ENCODE measurements at regions not wholly inside any gene's neighbourhood (a gene's known extent, or its start where the extent isn't known, plus 50 kb on each side); places are given as distances from the start of the nearest gene placed in this dataset.

DNA sequence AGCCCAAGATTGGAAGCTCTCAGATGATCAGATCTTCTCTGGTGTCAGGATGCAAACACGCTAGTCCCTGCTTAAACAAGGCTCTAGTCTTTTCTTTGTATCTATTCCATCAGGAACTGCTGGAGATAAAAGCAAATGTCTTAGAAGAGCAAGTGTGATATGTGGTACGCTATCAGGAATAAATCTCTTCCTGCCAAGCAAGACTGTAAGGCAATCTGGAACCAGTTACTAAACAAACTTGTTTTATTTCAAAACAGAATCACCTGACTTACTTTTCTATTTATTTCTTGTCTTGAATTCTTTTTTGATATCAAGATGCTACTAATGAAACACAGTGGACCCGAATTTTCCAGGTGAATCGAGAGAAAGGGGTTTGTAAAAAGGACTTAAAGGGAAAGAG, 139.9 kb upstream of the ZNF644 start:
- Histone ChIP-seq H3K4me2 (ENCODE audit: control insufficient read depth, insufficient read depth) (no peak overlapping the region), H3K4me3 (no peak overlapping the region), H3K27me3 (replicated peaks in 1 of 2; ENCODE audit: control insufficient read depth in 2 of 2, insufficient read depth in 2 of 2, low read length in 1 of 2) (no peaks in the 10 kb centered on the region; a peak in 2 of 4 replicates), H3K79me2 (ENCODE audit: control insufficient read depth, insufficient read depth, low read length) (no peaks in the 10 kb centered on the region), H3K4me1 (ENCODE audit: control insufficient read depth, insufficient read depth, low read length) (no peaks in the 10 kb centered on the region), H3K27ac (ENCODE audit: control insufficient read depth, insufficient read depth) (no peak overlapping the region), H3K9me3 (replicated peaks; ENCODE audit: control insufficient read depth, insufficient read depth, low read length) (no peaks in the 10 kb centered on the region), H3K9ac (ENCODE audit: control insufficient read depth, insufficient read depth, low read length) (no peak overlapping the region), H3K36me3 (ENCODE audit: control insufficient read depth in 2 of 2, insufficient read depth in 2 of 2, low read length in 1 of 2) (no peaks in the 10 kb centered on the region), H2AFZ (ENCODE audit: control insufficient read depth, low read depth, low read length) (no peak overlapping the region), H4K20me1 (ENCODE audit: control insufficient read depth, insufficient read depth) (no peaks in the 10 kb centered on the region)
- no peak for DNase-seq (ENCODE audit: low read depth, low spot score)
- no peak for FAIRE-seq
- TF ChIP-seq ZNF622 (IDR thresholded peaks at IDR 0.05) (no peak), ESRRA (IDR thresholded peaks at IDR 0.05; ENCODE audit: low read length) (no peak), SMAD5 (IDR thresholded peaks at IDR 0.05; ENCODE audit: low read depth) (no peak), NFYA (IDR thresholded peaks at IDR 0.05; ENCODE audit: borderline replicate concordance, low read depth, low read length) (no peak), RAD51 (IDR thresholded peaks at IDR 0.05) (no peak), POLR2AphosphoS5 (IDR thresholded peaks at IDR 0.05; ENCODE audit: low read length) (no peak), USF1 (IDR thresholded peaks at IDR 0.05; ENCODE audit: borderline replicate concordance, extremely low read length, insufficient read depth, low read depth, low read length) (no peak), NFXL1 (IDR thresholded peaks at IDR 0.05; ENCODE audit: borderline replicate concordance) (no peak), USF2 (IDR thresholded peaks at IDR 0.05; ENCODE audit: borderline replicate concordance, low read depth, low read length) (no peak), ATF7 (IDR thresholded peaks at IDR 0.05; ENCODE audit: low read depth) (no peak), POLR2AphosphoS2 (IDR thresholded peaks at IDR 0.05; ENCODE audit: low read depth, low read length) (no peak), SMC3 (IDR thresholded peaks at IDR 0.05; ENCODE audit: borderline replicate concordance, low read length) (no peak), HDGF (IDR thresholded peaks at IDR 0.05) (no peak)
- TF ChIP-seq, protein P1, sequence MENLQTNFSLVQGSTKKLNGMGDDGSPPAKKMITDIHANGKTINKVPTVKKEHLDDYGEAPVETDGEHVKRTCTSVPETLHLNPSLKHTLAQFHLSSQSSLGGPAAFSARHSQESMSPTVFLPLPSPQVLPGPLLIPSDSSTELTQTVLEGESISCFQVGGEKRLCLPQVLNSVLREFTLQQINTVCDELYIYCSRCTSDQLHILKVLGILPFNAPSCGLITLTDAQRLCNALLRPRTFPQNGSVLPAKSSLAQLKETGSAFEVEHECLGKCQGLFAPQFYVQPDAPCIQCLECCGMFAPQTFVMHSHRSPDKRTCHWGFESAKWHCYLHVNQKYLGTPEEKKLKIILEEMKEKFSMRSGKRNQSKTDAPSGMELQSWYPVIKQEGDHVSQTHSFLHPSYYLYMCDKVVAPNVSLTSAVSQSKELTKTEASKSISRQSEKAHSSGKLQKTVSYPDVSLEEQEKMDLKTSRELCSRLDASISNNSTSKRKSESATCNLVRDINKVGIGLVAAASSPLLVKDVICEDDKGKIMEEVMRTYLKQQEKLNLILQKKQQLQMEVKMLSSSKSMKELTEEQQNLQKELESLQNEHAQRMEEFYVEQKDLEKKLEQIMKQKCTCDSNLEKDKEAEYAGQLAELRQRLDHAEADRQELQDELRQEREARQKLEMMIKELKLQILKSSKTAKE (IDR thresholded peaks at IDR 0.05; ENCODE audit: low read depth, poor library complexity, severe bottlenecking): no peak
- TF ChIP-seq, protein P2, sequence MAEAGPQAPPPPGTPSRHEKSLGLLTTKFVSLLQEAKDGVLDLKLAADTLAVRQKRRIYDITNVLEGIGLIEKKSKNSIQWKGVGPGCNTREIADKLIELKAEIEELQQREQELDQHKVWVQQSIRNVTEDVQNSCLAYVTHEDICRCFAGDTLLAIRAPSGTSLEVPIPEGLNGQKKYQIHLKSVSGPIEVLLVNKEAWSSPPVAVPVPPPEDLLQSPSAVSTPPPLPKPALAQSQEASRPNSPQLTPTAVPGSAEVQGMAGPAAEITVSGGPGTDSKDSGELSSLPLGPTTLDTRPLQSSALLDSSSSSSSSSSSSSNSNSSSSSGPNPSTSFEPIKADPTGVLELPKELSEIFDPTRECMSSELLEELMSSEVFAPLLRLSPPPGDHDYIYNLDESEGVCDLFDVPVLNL (IDR thresholded peaks at IDR 0.05; ENCODE audit: low read depth, low read length): no peak
- no TSS peak for BruUV-seq (replicated peaks)
- no peak for ATAC-seq
- CTCF ChIA-PET: interaction anchor here (0.8 kb wide), 1 partner anchor 17 kb away, joined by 3 read pairs; no protein-coding TSS in a partner anchor
- RAD21 ChIA-PET (ENCODE audit: unreplicated experiment): no interaction called here
- intact Hi-C loops (cut with micrococcal nuclease; ENCODE audit: unreplicated experiment) (no loop called here), in situ Hi-C loops (cut with MboI) (loop anchor here (5.0 to 25.0 kb wide), 3 partner anchors 439 to 1049 kb away; no protein-coding TSS in a partner anchor)
- POLR2A ChIA-PET: no interaction called here
- 9% methylated on average over 4 of the region's 4 CpGs for WGBS (ENCODE audit: insufficient coverage, insufficient replicate concordance, low lambda C conversion rate, missing lambda C conversion rate)
- SMC1A ChIA-PET (ENCODE audit: uncharacterized antibody, unreplicated experiment): no interaction called here
